DMS 273 treated with DMSO at 0.1 percent for 48 hours (cell line): ENCODE measurements at regions not wholly inside any gene's neighbourhood (a gene's known extent, or its start where the extent isn't known, plus 50 kb on each side); places are given as distances from the start of the nearest gene placed in this dataset.
"Not testable (repeated sequence)": the region's sequence is repeated elsewhere in the genome, so short reads cannot be mapped to it uniquely, and the experiment has no call there.

Source experiments
- DNase-seq: peaks from one replicate; lab custom pipeline; 2025; lab: John Stamatoyannopoulos, UW

GRCh38 chr17:14547556-14547955 is 246.7 kb downstream of the HS3ST3B1 start:
- DNase-seq, result no peak

- DNase-seq, result no peak
Observed at GRCh38 chr17:14547016-14547415, 246.1 kb downstream of the HS3ST3B1 start.

GRCh38 chr17:14545156-14545906 is 244.4 kb downstream of the HS3ST3B1 start:
- no peak for DNase-seq

- no peak for DNase-seq
Observed at GRCh38 chr17:14541714-14542113, 240.8 kb downstream of the HS3ST3B1 start.

GRCh38 chr17:14539801-14540200 is 238.9 kb downstream of the HS3ST3B1 start:
- DNase-seq, result no peak

GRCh38 chr17:14532242-14532641 is 231.4 kb downstream of the HS3ST3B1 start:
- DNase-seq, result not testable (repeated sequence)

GRCh38 chr17:14525551-14526455 is 224.9 kb downstream of the HS3ST3B1 start:
- DNase-seq, result no peak

- no peak for DNase-seq
Observed at GRCh38 chr17:14522795-14523387, 222.0 kb downstream of the HS3ST3B1 start.

- not testable (repeated sequence) for DNase-seq
Observed at GRCh38 chr17:14518919-14519318, 218.0 kb downstream of the HS3ST3B1 start.

- no peak for DNase-seq
Observed at GRCh38 chr17:14514973-14515372, 214.1 kb downstream of the HS3ST3B1 start.

GRCh38 chr17:14513835-14514234 is 213.0 kb downstream of the HS3ST3B1 start:
- no peak for DNase-seq

- DNase-seq, result no peak
Observed at GRCh38 chr17:14510136-14510535, 209.3 kb downstream of the HS3ST3B1 start.

GRCh38 chr17:14508156-14508555 is 207.3 kb downstream of the HS3ST3B1 start:
- DNase-seq, result no peak

- DNase-seq, result no peak
Observed at GRCh38 chr17:14506364-14506763, 205.5 kb downstream of the HS3ST3B1 start.

GRCh38 chr17:14505606-14506005 is 204.7 kb downstream of the HS3ST3B1 start:
- DNase-seq, result no peak

GRCh38 chr17:14499976-14500375 is 199.1 kb downstream of the HS3ST3B1 start:
- no peak for DNase-seq

- DNase-seq, result no peak
Observed at GRCh38 chr17:14498812-14499211, 197.9 kb downstream of the HS3ST3B1 start.

- no peak for DNase-seq
Observed at GRCh38 chr17:14494161-14494560, 193.3 kb downstream of the HS3ST3B1 start.

GRCh38 chr17:14489986-14490385 is 189.1 kb downstream of the HS3ST3B1 start:
- DNase-seq, result no peak

GRCh38 chr17:14488958-14489550 is 188.2 kb downstream of the HS3ST3B1 start:
- no peak for DNase-seq

GRCh38 chr17:14487068-14487467 is 186.2 kb downstream of the HS3ST3B1 start:
- no peak for DNase-seq

- no peak for DNase-seq
Observed at GRCh38 chr17:14482715-14483114, 181.8 kb downstream of the HS3ST3B1 start.
